CD14-positive monocyte (primary cell): ENCODE measurements at regions not wholly inside any gene's neighbourhood (a gene's known extent, or its start where the extent isn't known, plus 50 kb on each side); places are given as distances from the start of the nearest gene placed in this dataset.

ENCODE experiments used
- DNase-seq, 3 donors: peaks; one replicate each; pipeline ENCODE4 v3.0.0-alpha.2; 2011 to 2022
- H2AFZ ChIP-seq: 2 replicates; pipeline ENCODE4 v1.6.0; 2012; ENCODE audit warnings: mild to moderate bottlenecking, low read depth, low read length, inconsistent platforms; ENCODE audit not compliant: insufficient read depth, poor library complexity, severe bottlenecking
- H3K27ac ChIP-seq, 2 donors: 1 replicate in 1 of 2; 2 replicates in 1 of 2; pipeline ENCODE4 v1.5.1; 2012 to 2013; ENCODE audit warnings: low read length in 2 of 2, control low read depth in 1 of 2, inconsistent platforms in 1 of 2, low read depth in 1 of 2, mild to moderate bottlenecking in 1 of 2
- H3K27me3 ChIP-seq, 2 donors: one replicate each; pipeline versions ENCODE4 v1.6.0 to v1.6.1; 2011 to 2013; ENCODE audit warnings: low read length in 2 of 2; ENCODE audit not compliant: control insufficient read depth in 2 of 2, insufficient read depth in 2 of 2
- H3K36me3 ChIP-seq, 2 donors: replicated peaks in 1 of 2; 1 replicate in 1 of 2; 2 replicates in 1 of 2; pipeline versions ENCODE4 v1.5.1 to v1.6.1; 2012 to 2013; ENCODE audit warnings: low read length in 2 of 2, control low read depth in 1 of 2, inconsistent platforms in 1 of 2, mild to moderate bottlenecking in 1 of 2; ENCODE audit not compliant: insufficient read depth in 2 of 2, control insufficient read depth in 1 of 2
- H3K4me1 ChIP-seq, 2 donors: 1 replicate in 1 of 2; 2 replicates in 1 of 2; pipeline versions ENCODE4 v1.5.1 to v1.6.1; 2012 to 2013; ENCODE audit warnings: low read length in 2 of 2, control low read depth in 1 of 2, inconsistent platforms in 1 of 2, mild to moderate bottlenecking in 1 of 2, moderate library complexity in 1 of 2; ENCODE audit not compliant: insufficient read depth in 2 of 2, control insufficient read depth in 1 of 2
- H3K4me2 ChIP-seq: replicated peaks from 2 replicates; pipeline ENCODE3; 2012; ENCODE audit warnings: low read length, moderate library complexity, mild to moderate bottlenecking; ENCODE audit not compliant: poor library complexity, severe bottlenecking; ENCODE audit errors: extremely low read depth
- H3K4me3 ChIP-seq, 3 experiments: fragments of 200-600 bp in 1 of 3; sonication (generic) in 1 of 3; replicated peaks in 1 of 3; 1 replicate in 2 of 3; 2 replicates in 1 of 3; pipeline ENCODE4 v1.5.1; 2011 to 2013; ENCODE audit warnings: low read length in 3 of 3, mild to moderate bottlenecking in 3 of 3, control low read depth in 2 of 3, low read depth in 2 of 3, inconsistent platforms in 1 of 3, moderate library complexity in 1 of 3
- H3K79me2 ChIP-seq: 2 replicates; pipeline ENCODE4 v1.6.0; 2012; ENCODE audit warnings: mild to moderate bottlenecking, control low read depth, inconsistent platforms, low read length, moderate library complexity; ENCODE audit not compliant: insufficient read depth
- H3K9ac ChIP-seq: 2 replicates; pipeline ENCODE4 v1.6.0; 2017; ENCODE audit warnings: low read length, mild to moderate bottlenecking; ENCODE audit not compliant: insufficient read depth, poor library complexity, severe bottlenecking
- H3K9me3 ChIP-seq, 2 donors: replicated peaks in 1 of 2; 1 replicate in 1 of 2; 2 replicates in 1 of 2; pipeline versions ENCODE4 v1.5.1 to v1.6.1; 2012 to 2013; ENCODE audit warnings: low read length in 2 of 2, control low read depth in 1 of 2; ENCODE audit not compliant: control insufficient read depth in 1 of 2, insufficient read depth in 1 of 2
- H4K20me1 ChIP-seq: 2 replicates; pipeline ENCODE4 v1.6.0; 2012; ENCODE audit warnings: mild to moderate bottlenecking, low read length, control low read depth, moderate library complexity; ENCODE audit not compliant: insufficient read depth
- H3K27ac Mint-ChIP-seq, 7 donors: one replicate each; pipeline ENCODE4 v1.8.0; 2020; ENCODE audit warnings: mild to moderate bottlenecking in 7 of 7, mixed read lengths in 7 of 7, moderate library complexity in 6 of 7, inconsistent platforms in 2 of 7
- H3K27me3 Mint-ChIP-seq, 3 donors: one replicate each; pipeline ENCODE4 v1.8.0; 2021 to 2022; ENCODE audit warnings: low read depth in 3 of 3, mild to moderate bottlenecking in 3 of 3, mixed read lengths in 3 of 3, moderate library complexity in 3 of 3, inconsistent platforms in 1 of 3
- H3K36me3 Mint-ChIP-seq, 2 donors: one replicate each; pipeline ENCODE4 v1.8.0; 2020; ENCODE audit warnings: mixed read lengths in 2 of 2, inconsistent platforms in 1 of 2, mild to moderate bottlenecking in 1 of 2
- H3K4me1 Mint-ChIP-seq: one replicate; pipeline ENCODE4 v1.8.0; 2020; ENCODE audit warnings: mild to moderate bottlenecking, mixed read lengths
- H3K4me3 Mint-ChIP-seq, 2 donors: one replicate each; pipeline ENCODE4 v1.8.0; 2020; ENCODE audit warnings: mild to moderate bottlenecking in 2 of 2, mixed read lengths in 2 of 2, moderate library complexity in 1 of 2
- H3K9me3 Mint-ChIP-seq, 7 donors: one replicate each; pipeline ENCODE4 v1.8.0; 2020 to 2022; ENCODE audit warnings: mixed read lengths in 7 of 7, mild to moderate bottlenecking in 6 of 7, moderate library complexity in 6 of 7, inconsistent platforms in 2 of 7
- WGBS: methylation state at CpG from one replicate; pipeline ENCODE4 v1.1.5; 2013; ENCODE audit warnings: missing lambda C conversion rate; ENCODE audit not compliant: insufficient coverage; 5-methylcytosine and 5-hydroxymethylcytosine counted together
- intact Hi-C, 2 donors: fragments of 100-400 bp; cut with micrococcal nuclease; formaldehyde crosslinking; loops; one replicate each; pipeline versions ENCODE4 v1.15.0 to v1.15.1; 2023
- TF ChIP-seq, protein P1 (sequence below): fragments of 200-600 bp; IDR thresholded peaks from one replicate; pipeline ENCODE4 v1.8.0; 2022; ENCODE audit warnings: antibody characterized with exemption, mild to moderate bottlenecking

- no peaks in the 10 kb centered on the region for H3K36me3 ChIP-seq
- intact Hi-C loops: no loop called here
- H3K27ac ChIP-seq: no peak overlapping the region
- no CpG with 5 or more reads among the region's 1 CpG for WGBS
- H3K27ac Mint-ChIP-seq: no peak overlapping the region
- H3K4me3 Mint-ChIP-seq: no peak overlapping the region
- peaks cover 16 to 24% of the 10 kb centered on the region in 2 donors for H3K9me3 ChIP-seq
- H3K36me3 Mint-ChIP-seq: peaks cover 1 to 5% of the 10 kb centered on the region in 2 donors
- no peak overlapping the region for H3K4me2 ChIP-seq
- H3K4me1 ChIP-seq: peaks cover 13 to 15% of the 10 kb centered on the region in 2 donors
- H3K9me3 Mint-ChIP-seq: peaks cover 12 to 36% (median 24%) of the 10 kb centered on the region in 7 donors
- peaks cover 12% of the 10 kb centered on the region for H3K4me1 Mint-ChIP-seq
- no peak overlapping the region for H3K4me3 ChIP-seq
- H3K79me2 ChIP-seq: no peaks in the 10 kb centered on the region
- TF ChIP-seq, protein P1, sequence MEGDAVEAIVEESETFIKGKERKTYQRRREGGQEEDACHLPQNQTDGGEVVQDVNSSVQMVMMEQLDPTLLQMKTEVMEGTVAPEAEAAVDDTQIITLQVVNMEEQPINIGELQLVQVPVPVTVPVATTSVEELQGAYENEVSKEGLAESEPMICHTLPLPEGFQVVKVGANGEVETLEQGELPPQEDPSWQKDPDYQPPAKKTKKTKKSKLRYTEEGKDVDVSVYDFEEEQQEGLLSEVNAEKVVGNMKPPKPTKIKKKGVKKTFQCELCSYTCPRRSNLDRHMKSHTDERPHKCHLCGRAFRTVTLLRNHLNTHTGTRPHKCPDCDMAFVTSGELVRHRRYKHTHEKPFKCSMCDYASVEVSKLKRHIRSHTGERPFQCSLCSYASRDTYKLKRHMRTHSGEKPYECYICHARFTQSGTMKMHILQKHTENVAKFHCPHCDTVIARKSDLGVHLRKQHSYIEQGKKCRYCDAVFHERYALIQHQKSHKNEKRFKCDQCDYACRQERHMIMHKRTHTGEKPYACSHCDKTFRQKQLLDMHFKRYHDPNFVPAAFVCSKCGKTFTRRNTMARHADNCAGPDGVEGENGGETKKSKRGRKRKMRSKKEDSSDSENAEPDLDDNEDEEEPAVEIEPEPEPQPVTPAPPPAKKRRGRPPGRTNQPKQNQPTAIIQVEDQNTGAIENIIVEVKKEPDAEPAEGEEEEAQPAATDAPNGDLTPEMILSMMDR: no peak
- H3K27me3 Mint-ChIP-seq: peaks cover 7 to 23% (median 21%) of the 10 kb centered on the region in 3 donors
- H2AFZ ChIP-seq: no peak overlapping the region
- no peaks in the 10 kb centered on the region for H4K20me1 ChIP-seq
- no peak overlapping the region for H3K9ac ChIP-seq
- peaks cover 0 to 5% of the 10 kb centered on the region in 2 donors for H3K27me3 ChIP-seq
- DNase-seq: no peak
These were observed 69.2 kb upstream of the FCN1 start for GRCh38 chr9:134986957-134987356.

GRCh38 chr9:134987376-134987775, 69.7 kb upstream of the FCN1 start:
- Histone ChIP-seq H3K36me3 (no peaks in the 10 kb centered on the region), H3K4me1 (peaks cover 11 to 12% of the 10 kb centered on the region in 2 donors), H3K27me3 (peaks cover 0 to 5% of the 10 kb centered on the region in 2 donors), H3K9me3 (peaks cover 16 to 23% of the 10 kb centered on the region in 2 donors), H3K4me3 (no peak overlapping the region), H3K4me2 (no peak overlapping the region), H3K27ac (no peak overlapping the region), H4K20me1 (no peaks in the 10 kb centered on the region), H3K9ac (no peak overlapping the region), H2AFZ (no peak overlapping the region), H3K79me2 (no peaks in the 10 kb centered on the region)
- no peak for DNase-seq
- no peak overlapping the region for H3K27ac Mint-ChIP-seq
- TF ChIP-seq, protein P1: no peak
- peaks cover 7 to 22% (median 21%) of the 10 kb centered on the region in 3 donors for H3K27me3 Mint-ChIP-seq
- peaks cover 11 to 36% (median 24%) of the 10 kb centered on the region in 7 donors for H3K9me3 Mint-ChIP-seq
- intact Hi-C loops: no loop called here
- H3K4me3 Mint-ChIP-seq: no peak overlapping the region
- WGBS: 96% methylated on average over 6 of the region's 6 CpGs
- peaks cover 10% of the 10 kb centered on the region for H3K4me1 Mint-ChIP-seq
- H3K36me3 Mint-ChIP-seq: peaks cover 1 to 5% of the 10 kb centered on the region in 2 donors
